GM12878 (cell line): ENCODE measurements at regions not wholly inside any gene's neighbourhood (a gene's known extent, or its start where the extent isn't known, plus 50 kb on each side); places are given as distances from the start of the nearest gene placed in this dataset.

ENCODE experiments used
- EZH2 ChIP-seq: IDR thresholded peaks from 2 replicates; pipeline ENCODE4 v1.6.1; 2012; ENCODE audit warnings: low read depth, mild to moderate bottlenecking, control low read depth, inconsistent platforms, low read length, borderline replicate concordance; ENCODE audit not compliant: control insufficient read depth
- SMC3 ChIP-seq: IDR thresholded peaks from 2 replicates; pipeline ENCODE4 v1.6.1; 2011; ENCODE audit warnings: low read length, improper control_type of control experiment, borderline replicate concordance
- STAT3 ChIP-seq: IDR thresholded peaks from 2 replicates; pipeline ENCODE4 v1.6.1; 2011; ENCODE audit warnings: low read depth, low read length, improper control_type of control experiment
- TARDBP ChIP-seq: IDR thresholded peaks from 2 replicates; pipeline ENCODE4 v1.6.1; 2016; ENCODE audit warnings: borderline replicate concordance
- TF ChIP-seq, protein P1 (sequence below), 3 experiments: IDR thresholded peaks in 2 of 3; conservative IDR thresholded peaks in 1 of 3; 2 replicates each; pipeline ENCODE4 v1.5.1; 2011; ENCODE audit warnings: low read depth in 3 of 3, low read length in 3 of 3, mild to moderate bottlenecking in 3 of 3, control low read depth in 2 of 3, moderate library complexity in 2 of 3, inconsistent platforms in 1 of 3, mixed read lengths in 1 of 3; ENCODE audit not compliant: control insufficient read depth in 2 of 3, insufficient read depth in 1 of 3; ENCODE audit errors: extremely low read depth in 1 of 3
- TF ChIP-seq, protein P2 (sequence below): fragments of 450-650 bp; IDR thresholded peaks from 2 replicates; pipeline ENCODE4 v1.6.1; 2017; ENCODE audit warnings: mild to moderate bottlenecking, moderate library complexity

DNA sequence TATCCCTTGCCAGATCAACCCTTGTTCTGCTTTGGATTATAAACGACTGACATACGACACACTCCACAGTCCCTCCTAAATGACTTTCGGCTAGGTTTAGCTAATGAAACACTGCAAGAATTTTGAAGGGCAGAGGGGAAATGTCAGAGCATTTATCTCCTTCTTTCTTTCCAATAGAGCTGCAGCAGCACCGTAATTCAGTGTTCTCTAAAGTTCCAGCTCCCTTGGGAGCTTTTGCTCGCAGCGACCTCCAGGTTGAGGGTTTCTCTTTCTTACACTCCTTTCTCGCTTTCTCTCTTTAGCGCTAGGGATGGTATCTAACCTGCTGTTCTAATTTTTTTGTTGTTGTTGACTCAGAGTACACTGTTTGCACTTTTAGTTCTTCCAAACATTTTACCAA is 467.1 kb upstream of the ST8SIA4 start:
- TF ChIP-seq EZH2 (no peak), STAT3 (no peak), TARDBP (no peak), SMC3 (no peak)
- TF ChIP-seq, protein P1, sequence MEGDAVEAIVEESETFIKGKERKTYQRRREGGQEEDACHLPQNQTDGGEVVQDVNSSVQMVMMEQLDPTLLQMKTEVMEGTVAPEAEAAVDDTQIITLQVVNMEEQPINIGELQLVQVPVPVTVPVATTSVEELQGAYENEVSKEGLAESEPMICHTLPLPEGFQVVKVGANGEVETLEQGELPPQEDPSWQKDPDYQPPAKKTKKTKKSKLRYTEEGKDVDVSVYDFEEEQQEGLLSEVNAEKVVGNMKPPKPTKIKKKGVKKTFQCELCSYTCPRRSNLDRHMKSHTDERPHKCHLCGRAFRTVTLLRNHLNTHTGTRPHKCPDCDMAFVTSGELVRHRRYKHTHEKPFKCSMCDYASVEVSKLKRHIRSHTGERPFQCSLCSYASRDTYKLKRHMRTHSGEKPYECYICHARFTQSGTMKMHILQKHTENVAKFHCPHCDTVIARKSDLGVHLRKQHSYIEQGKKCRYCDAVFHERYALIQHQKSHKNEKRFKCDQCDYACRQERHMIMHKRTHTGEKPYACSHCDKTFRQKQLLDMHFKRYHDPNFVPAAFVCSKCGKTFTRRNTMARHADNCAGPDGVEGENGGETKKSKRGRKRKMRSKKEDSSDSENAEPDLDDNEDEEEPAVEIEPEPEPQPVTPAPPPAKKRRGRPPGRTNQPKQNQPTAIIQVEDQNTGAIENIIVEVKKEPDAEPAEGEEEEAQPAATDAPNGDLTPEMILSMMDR (IDR thresholded peaks at IDR 0.05 in 2 of 3, conservative IDR thresholded peaks at IDR 0.05 in 1 of 3; ENCODE audit: control insufficient read depth in 2 of 3, extremely low read depth in 1 of 3, insufficient read depth in 1 of 3, low read depth in 3 of 3, low read length in 3 of 3), result no peak
- TF ChIP-seq, protein P2, sequence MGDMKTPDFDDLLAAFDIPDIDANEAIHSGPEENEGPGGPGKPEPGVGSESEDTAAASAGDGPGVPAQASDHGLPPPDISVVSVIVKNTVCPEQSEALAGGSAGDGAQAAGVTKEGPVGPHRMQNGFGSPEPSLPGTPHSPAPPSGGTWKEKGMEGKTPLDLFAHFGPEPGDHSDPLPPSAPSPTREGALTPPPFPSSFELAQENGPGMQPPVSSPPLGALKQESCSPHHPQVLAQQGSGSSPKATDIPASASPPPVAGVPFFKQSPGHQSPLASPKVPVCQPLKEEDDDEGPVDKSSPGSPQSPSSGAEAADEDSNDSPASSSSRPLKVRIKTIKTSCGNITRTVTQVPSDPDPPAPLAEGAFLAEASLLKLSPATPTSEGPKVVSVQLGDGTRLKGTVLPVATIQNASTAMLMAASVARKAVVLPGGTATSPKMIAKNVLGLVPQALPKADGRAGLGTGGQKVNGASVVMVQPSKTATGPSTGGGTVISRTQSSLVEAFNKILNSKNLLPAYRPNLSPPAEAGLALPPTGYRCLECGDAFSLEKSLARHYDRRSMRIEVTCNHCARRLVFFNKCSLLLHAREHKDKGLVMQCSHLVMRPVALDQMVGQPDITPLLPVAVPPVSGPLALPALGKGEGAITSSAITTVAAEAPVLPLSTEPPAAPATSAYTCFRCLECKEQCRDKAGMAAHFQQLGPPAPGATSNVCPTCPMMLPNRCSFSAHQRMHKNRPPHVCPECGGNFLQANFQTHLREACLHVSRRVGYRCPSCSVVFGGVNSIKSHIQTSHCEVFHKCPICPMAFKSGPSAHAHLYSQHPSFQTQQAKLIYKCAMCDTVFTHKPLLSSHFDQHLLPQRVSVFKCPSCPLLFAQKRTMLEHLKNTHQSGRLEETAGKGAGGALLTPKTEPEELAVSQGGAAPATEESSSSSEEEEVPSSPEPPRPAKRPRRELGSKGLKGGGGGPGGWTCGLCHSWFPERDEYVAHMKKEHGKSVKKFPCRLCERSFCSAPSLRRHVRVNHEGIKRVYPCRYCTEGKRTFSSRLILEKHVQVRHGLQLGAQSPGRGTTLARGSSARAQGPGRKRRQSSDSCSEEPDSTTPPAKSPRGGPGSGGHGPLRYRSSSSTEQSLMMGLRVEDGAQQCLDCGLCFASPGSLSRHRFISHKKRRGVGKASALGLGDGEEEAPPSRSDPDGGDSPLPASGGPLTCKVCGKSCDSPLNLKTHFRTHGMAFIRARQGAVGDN, result no peak
